Fibroblast of lung (primary cell): ENCODE measurements at regions not wholly inside any gene's neighbourhood (a gene's known extent, or its start where the extent isn't known, plus 50 kb on each side); places are given as distances from the start of the nearest gene placed in this dataset.

Experiments used
- CTCF ChIP-seq, 2 donors: IDR thresholded peaks in 1 of 2; conservative IDR thresholded peaks in 1 of 2; 1 replicate in 1 of 2; 2 replicates in 1 of 2; pipeline ENCODE4 v1.5.1; 2011 to 2012; ENCODE audit warnings: low read length in 2 of 2, control low read depth in 1 of 2, inconsistent platforms in 1 of 2, low read depth in 1 of 2, mild to moderate bottlenecking in 1 of 2
- EZH2 ChIP-seq: IDR thresholded peaks from 2 replicates; pipeline ENCODE4 v1.5.1; 2012; ENCODE audit warnings: low read length, control low read depth, mild to moderate bottlenecking; ENCODE audit errors: missing control alignments

GRCh38 chr4:173713026-173713425 lies 183.0 kb upstream of the HAND2 start:
- TF ChIP-seq CTCF (conservative IDR thresholded peaks at IDR 0.05 in 1 of 2, IDR thresholded peaks at IDR 0.05 in 1 of 2; ENCODE audit: low read depth in 1 of 2, low read length in 2 of 2) = no peak
- TF ChIP-seq EZH2 = no peak
